Esophagus mucosa (tissue), 1 donor: ENCODE measurements at regions not wholly inside any gene's neighbourhood (a gene's known extent, or its start where the extent isn't known, plus 50 kb on each side); places are given as distances from the start of the nearest gene placed in this dataset.
"Not testable (repeated sequence)": the region's sequence is repeated elsewhere in the genome, so short reads cannot be mapped to it uniquely, and the experiment has no call there.

Experiments
- ATAC-seq: fragments of 200-7000 bp; cut with Tn5 transposase; one replicate; pipeline ENCODE4 v1.9.1; 2020
- donor health status: DM: yes; HTN: yes; CAD: no.

DNA sequence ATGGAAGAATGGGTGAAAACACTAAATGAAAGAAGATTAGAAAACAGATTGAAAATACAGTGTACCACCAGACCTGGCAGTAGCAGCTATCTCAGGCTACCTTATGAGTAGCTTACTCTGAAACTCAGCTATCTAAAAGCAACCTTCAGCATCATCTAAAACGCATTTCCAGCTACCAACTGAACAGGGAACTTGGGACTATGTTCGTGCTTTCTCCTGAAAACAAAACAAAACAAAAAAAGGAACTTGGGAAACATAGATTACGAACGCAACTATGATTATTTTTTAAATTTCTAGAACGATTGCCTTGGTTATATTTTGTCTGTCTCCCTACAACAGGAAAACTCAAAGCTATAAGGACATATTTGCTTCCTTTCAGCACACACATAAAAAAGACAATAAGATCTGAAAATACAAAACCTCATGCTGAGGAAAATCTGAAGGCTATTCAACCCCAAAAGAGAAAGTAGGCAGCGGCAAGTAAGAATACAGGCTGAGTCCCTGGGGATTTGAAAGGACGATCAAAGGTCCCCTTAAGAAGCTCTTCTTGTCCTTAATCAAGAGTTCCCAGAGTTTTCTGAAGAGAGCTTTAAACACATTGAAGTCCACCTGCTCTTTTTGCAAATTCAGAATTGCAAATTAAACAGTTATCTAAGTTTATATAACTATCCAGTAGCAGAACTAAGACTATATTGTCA is 53.4 kb downstream of the OR2K2 start:
- no peak for ATAC-seq

DNA sequence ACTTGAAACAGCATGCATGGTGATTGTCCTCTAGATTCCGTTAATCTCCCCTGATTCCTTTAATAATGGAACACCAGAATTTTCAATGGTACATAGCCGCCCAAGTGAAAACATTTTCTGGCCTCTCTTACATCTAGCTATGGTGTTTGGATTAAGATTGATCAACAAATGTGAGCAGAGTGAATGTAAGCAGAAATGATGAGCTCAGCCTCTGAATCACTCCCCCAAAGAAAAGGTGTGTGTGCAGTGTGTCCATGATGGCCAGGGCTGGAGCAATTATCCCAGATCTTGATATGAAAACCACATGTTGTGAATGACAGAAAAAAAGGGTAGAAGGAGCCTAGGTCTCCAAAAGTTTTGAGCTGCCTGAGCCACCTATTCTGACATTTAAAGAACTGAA is 55.3 kb downstream of the OR2K2 start:
- ATAC-seq, result no peak

DNA sequence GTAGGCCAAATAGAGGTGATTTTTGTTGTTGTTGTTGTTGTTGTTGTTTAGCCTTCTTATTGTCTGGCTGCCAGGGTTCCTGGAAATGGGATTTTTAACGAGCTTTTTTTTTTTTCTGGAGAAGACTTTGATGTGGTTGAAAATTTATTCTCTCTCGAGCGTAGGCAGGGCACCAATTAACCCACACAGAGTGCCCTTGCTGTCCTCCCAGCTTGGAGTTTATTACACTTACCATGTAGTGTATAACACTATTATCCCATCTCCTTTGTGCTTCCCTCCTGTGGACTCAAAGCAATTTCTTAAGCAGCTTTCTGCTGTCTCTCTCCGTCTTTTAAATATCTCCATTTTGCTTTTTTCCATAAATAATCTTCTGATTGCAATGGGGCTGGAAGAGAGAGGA is 57.4 kb downstream of the OR2K2 start:
- no peak for ATAC-seq

DNA sequence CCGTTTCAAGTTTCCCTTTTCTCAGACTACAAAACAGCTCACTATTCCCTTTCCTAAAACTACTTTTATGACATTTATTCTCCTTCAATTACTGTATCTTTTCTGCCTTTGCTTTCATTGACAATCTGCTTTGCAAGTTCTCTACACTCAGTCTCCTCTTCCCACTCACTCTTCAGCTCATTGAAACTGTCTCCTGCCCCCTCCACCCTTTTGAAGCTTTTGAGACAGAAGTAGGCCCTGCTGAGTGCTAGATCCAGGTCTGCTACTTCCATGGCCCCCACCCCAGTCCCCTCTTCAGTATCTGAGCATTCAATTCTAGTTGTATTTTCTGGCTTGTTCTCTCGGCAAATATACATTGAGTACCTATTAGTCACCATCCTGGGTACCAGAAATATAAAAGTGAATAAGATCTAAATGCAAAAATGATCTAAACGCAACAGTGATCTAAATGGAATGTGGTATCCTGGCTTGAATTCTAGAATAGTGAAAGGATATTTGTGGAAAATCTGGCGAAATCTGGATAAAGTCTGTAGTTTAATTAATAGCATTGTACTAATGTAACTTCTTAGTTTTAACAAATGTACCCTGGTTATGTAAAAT is 58.4 kb downstream of the OR2K2 start:
- ATAC-seq, result no peak

DNA sequence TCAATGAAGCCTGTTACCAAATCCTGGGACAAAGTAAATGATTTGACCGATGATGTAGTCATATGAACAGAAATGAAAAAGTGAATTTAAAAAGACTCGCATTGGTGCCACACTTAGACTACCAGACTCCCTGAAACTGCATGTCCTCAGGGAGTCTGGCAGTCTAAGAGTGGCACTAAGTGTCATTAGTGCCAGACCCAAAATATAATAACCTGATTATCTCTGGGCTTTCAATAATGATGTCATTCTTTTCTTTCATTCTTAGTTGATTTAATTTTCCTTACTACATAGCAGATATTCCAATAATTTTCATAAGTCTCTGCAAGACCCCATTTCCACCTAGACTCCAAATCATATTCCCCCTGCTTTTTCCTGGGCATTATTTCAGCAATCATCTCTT is 59.0 kb downstream of the OR2K2 start:
- no peak for ATAC-seq

DNA sequence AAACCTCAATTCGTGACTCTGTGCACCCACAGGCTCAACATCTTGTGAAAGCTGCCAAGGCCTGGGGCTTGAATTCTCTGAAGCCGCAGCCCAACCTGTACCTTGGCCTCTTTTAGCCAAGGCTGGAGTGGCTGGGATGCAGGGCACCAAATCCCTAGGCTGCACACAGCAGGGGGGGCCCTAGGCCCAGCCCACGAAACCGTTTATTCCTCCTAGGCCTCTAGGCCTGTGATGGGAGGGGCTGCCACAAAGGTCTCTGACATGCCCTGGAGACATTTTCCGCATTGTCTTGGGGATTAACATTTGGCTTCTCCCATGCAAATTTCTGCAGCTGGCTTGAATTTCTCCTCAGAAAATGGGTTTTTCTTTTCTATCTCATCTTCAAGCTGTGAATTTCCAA is 64.0 kb downstream of the OR2K2 start:
- not testable (repeated sequence) for ATAC-seq

DNA sequence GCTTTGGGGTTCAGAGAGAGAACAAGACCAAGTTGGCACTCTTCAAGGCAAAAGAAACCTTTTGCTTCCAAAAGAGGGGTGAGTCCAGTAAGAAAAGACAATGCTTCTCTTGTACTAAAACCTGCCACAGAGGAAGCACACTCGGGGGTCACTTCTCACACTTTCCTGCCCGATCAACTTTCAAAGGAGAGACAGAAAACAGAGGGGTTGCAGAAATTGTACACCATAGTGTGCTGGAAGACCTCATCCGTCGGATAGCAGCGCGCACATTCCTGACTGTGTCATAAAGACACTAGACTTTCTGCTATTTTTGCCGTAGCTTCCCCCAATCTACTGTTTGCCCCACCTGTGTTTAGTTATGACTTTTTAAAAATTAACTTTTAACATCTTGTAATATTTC is 66.9 kb downstream of the OR2K2 start:
- no peak for ATAC-seq

DNA sequence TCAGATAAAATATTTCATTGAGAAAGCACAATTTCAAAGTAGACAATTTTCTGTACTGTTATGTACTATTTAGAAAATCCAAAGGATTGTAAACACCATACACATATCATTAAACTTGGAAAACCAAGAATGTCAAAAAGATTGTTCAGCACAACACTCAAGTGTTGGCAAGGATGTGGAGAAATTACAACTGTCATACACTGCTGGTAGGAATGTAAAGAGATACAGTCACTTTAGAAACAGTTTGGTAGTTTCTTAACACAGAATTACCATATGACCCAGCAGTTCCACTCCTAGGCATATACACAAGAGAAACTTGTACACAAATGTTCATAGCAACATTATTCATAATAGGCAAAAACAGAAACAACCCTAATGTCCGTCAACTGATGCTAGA is 71.2 kb downstream of the OR2K2 start:
- no peak for ATAC-seq

DNA sequence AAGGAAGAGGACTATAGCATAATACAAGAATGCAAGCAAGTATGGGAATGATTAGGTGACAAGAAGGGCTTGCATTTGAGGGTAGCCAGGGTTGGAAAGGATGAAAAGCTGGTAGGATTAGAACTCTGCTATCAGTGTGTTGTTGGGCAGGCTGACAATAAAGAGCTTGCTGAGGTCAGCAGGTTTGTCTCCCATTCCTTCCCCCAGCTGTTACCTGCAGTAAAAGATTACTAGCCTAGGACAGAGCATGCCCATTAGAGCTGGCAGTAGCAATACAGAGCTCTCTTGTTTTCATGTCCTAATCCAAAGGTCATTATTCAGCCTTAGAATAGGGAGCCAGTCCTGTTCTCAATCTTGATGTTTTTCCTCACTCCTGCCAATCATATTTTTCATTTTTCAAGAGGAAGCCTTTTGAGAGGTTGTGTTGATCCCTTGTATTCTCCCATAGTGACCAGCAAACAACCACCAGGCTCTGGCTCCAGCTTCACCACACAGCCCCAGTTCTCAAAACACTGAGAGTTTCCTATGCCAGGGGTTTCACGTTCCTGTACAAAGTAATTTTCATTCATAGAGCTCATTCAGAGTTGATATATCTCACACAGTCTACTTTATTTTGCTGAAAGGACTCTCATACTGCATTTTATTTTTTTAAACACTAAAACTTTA is 71.7 kb downstream of the OR2K2 start:
- ATAC-seq, result no peak

DNA sequence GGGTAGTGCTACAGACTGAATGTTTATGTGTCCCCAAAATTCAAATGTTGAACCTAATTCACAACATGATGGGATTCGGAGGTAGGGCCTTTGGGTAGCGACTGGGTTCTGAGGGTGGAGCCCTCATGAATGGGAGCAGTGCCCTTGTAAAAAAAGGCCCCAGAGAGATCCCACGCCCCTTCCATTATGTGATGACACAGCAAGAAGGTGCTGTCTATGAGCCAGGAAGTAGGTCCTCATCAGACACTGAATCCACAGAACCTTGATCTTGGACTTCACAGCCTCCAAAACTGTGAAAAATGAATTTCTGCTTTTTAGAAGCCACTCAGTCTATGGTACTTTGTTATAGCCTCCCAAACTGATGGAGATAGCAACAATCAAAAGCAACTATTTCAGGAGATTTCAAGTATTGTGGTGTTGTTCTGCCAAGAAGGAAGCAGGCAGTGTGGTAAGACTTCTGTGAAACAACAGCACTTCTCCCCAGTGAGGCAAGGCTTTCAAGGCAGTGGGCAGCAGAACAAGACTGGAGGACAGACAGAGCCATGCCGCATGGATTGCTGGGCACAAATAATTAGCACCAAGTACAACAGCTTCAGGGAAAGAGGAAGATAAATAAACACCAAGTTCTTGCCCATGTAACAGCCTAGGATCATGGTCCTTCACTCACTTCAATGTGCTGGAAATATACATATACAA is 76.1 kb downstream of the OR2K2 start:
- ATAC-seq, result no peak

DNA sequence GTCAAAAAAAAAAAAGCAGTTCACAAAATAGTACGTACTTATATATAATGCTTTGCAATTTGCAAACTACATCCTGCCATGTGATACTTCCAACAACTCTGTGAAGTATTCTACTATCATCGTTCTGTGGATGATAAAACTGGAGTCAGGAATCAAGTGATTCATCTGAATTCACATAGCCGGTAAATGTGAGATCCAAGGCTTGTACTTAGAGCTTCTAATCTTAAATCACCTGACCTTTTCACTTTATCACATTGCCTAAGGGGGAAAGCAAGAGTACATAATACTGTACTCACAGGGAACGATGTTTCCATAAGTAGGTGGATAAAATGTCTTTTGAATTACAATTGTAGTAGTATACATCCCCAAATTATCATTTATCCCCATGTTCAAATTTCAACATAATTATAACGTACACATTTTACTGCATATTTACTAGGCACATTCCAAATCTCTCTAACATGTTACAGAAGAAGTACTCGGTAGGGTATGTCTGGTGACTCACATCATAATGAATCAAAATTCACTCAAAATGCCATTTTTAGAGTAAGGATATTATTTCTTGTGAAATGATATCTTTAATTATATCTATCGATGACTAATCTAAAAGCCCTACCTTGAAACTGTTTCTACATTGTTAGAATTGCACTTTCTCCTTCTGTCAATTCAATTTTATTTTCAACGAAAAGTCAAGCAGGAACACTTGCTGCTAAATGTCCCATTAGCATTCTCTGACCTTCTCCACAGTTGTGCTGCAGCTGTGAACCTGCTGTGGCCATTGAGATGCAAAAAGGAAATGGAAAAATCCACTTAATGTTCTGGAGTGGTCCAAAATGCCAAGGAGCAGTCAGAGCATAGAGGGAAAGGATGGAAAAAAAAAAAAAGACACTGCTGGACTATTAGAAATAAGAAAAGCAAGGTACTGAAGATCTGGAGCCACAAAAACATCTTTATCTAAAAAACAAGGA is 78.9 kb downstream of the OR2K2 start:
- ATAC-seq, result no peak

DNA sequence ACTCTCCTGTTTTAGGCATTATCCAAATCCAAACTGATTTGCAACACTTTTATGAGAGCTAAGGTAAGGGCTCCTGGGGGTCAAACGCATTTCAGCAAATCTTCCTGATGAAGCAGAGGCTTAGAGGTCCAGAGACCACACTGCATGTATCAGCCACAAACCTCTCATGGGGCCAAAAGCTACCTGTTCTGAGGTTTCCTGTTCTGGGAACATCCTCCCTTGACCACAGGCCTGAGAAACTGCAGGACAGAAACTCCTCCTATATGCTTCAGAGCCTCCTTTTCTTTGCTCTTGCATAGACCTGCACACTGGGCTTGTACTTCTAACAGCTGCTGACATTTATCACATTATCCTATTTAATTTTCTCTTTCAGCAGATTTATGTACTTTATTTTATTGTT is 92.6 kb downstream of the OR2K2 start:
- ATAC-seq, result no peak

DNA sequence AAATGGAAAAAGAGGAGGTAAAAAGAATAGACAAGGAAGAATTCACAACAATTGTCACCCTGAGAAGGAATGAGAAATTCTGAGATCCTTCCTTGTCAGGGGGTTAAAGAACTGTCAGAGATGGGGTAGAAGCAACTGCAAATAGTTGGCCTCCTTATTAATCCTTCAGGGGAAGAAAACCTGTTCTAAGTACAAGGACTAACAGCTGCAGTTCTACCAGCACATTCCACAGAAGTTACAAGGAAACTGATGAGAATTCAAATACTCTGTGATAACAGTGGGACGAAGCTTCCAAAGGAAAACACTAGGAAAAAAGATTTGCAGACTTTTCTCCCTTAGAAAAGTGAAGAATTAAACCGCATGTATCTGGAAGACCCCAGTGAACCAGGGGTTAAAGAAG is 93.7 kb downstream of the OR2K2 start:
- no peak for ATAC-seq

DNA sequence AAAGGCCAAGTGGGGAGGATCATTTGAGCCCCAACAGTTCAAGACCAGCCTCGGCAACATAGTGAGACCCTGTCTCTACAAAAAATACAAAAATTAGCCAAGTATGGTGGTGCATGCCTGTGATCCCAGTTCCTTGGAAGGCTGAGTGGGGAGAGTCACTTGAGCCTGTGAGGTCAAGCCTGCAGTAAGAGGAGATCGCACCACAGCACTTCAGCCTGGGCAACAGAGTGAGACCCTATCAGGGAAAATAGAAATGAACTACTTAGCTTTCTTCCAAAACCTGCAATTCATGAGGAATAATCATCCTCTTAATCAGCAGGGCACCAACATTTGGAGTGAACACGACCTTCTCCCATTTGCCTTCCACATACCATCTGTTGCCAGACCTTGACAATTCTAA is 96.1 kb downstream of the OR2K2 start:
- no peak for ATAC-seq

DNA sequence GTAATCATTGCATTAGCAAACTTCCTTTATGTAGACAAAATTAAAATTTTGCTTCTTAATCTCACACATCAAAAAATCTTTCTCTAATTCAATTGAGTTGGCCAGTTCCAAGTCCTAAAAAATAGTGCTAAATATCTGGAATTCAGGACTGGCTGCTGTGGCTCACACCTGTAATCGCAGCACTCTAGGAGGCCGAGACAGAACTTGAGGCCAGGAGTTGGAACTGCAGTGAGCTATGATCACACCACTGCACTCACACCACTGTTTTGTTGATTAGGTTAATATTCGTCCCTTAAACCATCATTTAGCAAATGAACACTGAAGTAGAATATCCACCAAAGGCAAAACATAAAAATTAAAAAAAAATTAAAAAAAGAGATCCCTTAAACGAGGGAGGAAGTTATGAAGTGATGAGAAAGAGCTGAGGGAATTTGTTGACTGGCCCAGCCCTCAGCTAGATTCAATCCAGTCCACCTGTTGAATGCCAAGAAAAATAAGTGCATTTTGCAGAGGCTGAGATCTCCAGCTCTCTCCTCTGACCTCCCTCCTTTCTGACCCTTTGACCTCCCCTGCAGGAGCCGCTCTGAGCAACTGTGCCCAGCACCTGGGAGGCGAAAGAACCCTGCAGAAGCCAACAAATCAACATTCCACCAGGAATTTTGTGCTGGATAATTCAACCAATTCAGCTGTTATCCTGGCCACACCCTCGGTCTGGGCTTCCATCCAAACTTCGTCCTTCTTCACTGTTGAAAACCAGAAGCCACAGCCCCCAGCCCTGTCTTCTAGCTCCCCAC is 96.8 kb downstream of the OR2K2 start:
- ATAC-seq, result no peak

DNA sequence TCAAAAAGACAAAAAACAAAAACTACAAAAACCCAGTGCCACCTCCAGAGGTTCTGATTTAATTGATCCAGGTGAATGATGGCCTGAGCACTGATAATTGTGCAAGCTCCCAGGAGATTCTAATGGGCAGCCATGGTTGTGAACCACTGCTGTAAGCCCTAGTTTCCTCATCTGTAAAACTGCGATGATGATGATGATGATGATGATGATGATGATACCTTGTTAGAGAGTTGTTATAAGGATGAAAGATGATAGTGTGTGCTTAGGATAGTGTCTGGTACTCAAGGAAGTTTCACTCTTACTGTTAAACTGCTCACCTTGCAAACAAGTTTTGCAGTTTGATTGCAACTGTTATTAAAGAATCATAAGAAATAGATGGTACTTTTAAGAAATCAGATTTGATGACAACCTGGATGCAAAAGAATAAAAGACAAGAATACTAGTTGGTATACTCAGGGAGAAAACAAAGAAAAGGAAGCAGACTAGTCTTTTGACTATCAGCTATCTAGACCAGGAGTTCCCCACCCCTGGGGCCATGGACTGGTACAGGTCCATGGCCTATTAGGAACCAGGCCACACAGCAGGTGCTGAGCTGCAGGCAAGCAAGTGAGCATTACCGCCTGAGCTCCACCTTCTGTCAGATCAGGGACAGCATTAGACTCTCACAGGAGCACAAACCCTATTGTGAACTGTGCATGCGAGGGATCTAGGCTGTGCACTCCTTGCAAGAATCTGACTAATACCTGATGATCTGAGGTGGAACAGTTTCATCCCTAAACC is 98.0 kb downstream of the OR2K2 start:
- no peak for ATAC-seq

DNA sequence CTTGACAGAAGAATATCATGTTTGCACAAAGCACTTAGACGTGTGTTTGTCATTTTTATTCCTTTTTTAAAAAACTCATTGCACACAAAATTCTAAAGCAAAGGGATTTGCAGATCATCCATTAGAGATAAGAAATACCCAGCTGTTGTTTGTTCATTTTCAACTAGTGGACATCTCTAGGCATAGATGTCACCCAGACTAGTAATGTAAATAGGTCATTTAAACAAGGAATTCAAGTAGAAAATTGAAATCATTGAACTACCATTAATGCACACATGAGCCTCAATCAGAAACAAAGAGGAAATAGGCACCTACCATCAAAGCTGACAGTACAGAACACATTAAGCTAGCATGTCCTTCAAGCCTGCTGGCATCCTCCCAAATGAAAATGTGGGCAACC is 107.3 kb downstream of the OR2K2 start:
- ATAC-seq, result no peak

DNA sequence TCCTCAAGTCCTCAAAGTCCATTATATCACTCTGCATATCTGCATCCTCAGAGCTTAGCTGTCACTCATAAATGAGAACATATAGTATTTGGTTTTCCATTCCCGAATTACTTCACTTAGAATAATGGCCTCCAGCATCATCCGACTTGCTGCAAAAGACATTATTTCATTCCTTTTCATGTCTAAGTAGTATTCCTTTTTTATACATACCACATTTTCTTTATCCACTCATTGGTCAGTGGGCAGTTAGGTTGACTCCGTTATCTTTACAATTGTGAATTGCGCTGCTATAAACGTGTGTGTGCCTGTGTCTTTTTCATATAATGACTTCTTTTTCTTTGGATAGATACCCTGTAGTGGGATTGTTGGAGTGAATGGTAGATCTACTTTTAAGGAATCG is 117.2 kb downstream of the OR2K2 start:
- ATAC-seq, result no peak

DNA sequence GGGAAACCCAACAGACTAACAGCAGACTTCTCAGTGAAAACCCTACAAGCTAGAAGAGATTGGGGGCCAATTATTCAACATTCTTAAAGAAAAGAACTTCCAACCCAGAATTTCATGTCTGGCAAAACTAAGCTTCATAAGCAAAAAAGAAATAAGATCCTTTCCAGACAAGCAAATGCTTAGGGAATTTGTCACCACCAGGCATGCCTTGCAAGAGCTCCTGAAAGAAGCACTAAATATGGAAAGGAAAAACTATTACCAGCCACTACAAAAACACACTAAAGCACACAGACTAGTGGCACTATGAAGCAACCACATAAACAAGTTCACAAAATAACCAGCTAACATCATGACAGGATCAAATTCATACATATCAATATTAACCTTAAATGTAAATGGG is 131.1 kb downstream of the OR2K2 start:
- ATAC-seq, result no peak

DNA sequence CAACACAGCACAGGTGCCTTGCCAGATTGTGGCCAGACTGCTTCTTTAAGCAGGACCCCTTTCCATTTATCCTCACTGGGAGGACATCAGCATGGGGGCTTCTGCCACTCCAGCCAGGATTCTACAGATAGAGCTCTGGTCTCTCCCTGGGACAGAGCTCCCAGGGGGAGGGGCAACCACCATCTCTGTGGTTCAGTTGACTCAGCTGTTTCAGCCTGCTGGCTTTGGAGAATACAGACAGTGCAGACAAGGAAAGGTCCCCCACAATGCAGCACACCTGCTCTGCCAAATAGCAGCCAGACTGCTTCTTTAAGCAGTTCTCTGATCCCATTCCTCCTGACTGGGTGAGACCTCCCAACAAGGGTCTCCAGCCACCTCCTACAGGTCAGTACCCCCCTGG is 132.8 kb downstream of the OR2K2 start:
- no peak for ATAC-seq

DNA sequence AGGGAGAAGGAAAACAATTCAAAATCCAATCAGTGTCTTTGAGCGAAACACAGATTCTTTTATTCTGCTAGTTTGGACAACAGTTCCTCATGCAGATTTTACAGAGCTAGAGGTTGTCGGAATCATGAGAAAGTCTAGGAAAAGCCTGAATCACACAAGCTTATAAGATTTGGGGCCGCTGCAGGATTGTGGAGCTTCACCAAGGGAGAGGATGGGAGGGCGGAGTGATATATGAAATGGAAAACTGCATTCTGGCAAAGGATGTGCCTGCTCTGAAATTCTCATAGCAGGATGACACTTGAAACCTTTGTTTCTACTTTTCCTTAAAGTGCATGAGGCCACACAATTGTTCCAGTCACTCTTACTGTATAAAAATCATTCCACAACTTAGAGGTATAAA is 134.3 kb downstream of the OR2K2 start:
- ATAC-seq, result no peak
